Heart right ventricle (tissue), 16 donors: ENCODE measurements at regions not wholly inside any gene's neighbourhood (a gene's known extent, or its start where the extent isn't known, plus 50 kb on each side); places are given as distances from the start of the nearest gene placed in this dataset.

Experiments
- ATAC-seq, 8 donors: fragments of 200-7000 bp; cut with Tn5 transposase; one replicate each; pipeline ENCODE4 v1.9.1; 2020; ENCODE audit warnings: mild to moderate bottlenecking in 8 of 8, moderate library complexity in 8 of 8, moderate number of reproducible peaks in 1 of 8
- DNase-seq, 2 donors: peaks; one replicate each; pipeline ENCODE4 v3.0.0-alpha.2; 2020
- H3K27ac ChIP-seq, 10 donors: fragments of 200-600 bp; sonication (generic) in 2 of 10; one replicate each; pipeline versions ENCODE4 v1.5.0 to v1.8.0; 2020 to 2022; ENCODE audit warnings: mild to moderate bottlenecking in 3 of 10
- H3K27me3 ChIP-seq, 7 donors: fragments of 200-600 bp; one replicate each; pipeline ENCODE4 v1.8.0; 2021 to 2022; ENCODE audit warnings: mild to moderate bottlenecking in 2 of 7
- H3K36me3 ChIP-seq, 9 donors: fragments of 200-600 bp; sonication (generic) in 1 of 9; one replicate each; pipeline versions ENCODE4 v1.5.0 to v1.8.0; 2020 to 2022; ENCODE audit warnings: mild to moderate bottlenecking in 2 of 9
- H3K4me1 ChIP-seq, 9 donors: fragments of 200-600 bp; sonication (generic) in 1 of 9; one replicate each; pipeline versions ENCODE4 v1.5.0 to v1.8.0; 2020 to 2022; ENCODE audit warnings: mild to moderate bottlenecking in 4 of 9
- H3K4me3 ChIP-seq, 10 donors: fragments of 200-600 bp; sonication (generic) in 2 of 10; one replicate each; pipeline versions ENCODE4 v1.5.0 to v1.8.0; 2020 to 2022; ENCODE audit warnings: mild to moderate bottlenecking in 7 of 10, moderate library complexity in 2 of 10
- H3K9me3 ChIP-seq, 11 donors: fragments of 200-600 bp in 10 of 11; sonication (generic) in 2 of 11; one replicate each; pipeline versions ENCODE4 v1.5.0 to v1.8.0; 2013 to 2022; ENCODE audit warnings: mild to moderate bottlenecking in 2 of 11, control low read depth in 1 of 11, moderate library complexity in 1 of 11
- CTCF ChIP-seq, 9 donors: fragments of 200-600 bp; sonication (generic) in 2 of 9; IDR thresholded peaks; one replicate each; pipeline versions ENCODE4 v1.5.0 to v1.8.0; 2021 to 2022; ENCODE audit warnings: antibody characterized with exemption in 9 of 9, mild to moderate bottlenecking in 5 of 9, moderate library complexity in 1 of 9
- WGBS, 2 donors: extraction: QIAGEN DNeasy Blood & Tissue Kit; methylation state at CpG; one replicate each; pipeline ENCODE4 v1.1.7; 2013; ENCODE audit warnings: inconsistent platforms in 1 of 2; 5-methylcytosine and 5-hydroxymethylcytosine counted together
- intact Hi-C, 10 donors: fragments of 100-400 bp; cut with DNase I; formaldehyde crosslinking; loops; one replicate each; pipeline versions ENCODE4 v1.11.1 to v1.14.2; 2022
- donor health status: Arrhythmogenic right ventricular cardiomyopathy.
- donor health status: ischemic (EF 13 %, LVEDD 7.1; RV severe dilation, severe dysfunction).
- donor health status: healthy with polysubstance abuse.
- donor health status: DM: no; HTN: yes; CAD: no.
- donor health status: DM: no; HTN: no; CAD: no.
- donor health status: ischemic (EF 25% LVEDD 6.9; RV normal size, moderate dysfunction).
- donor health status: ischemic (EF 25% LVEDD 5.7; RV mildly dilated, moderate dysfunction).
- donor health status: healthy.
- donor health status: DM: yes; HTN: yes; CAD: no.
- donor health status: Ischemic cardiomyopathy.
- donor health status: ischemic (EF 35%, LVEDD 5.7; RV mildly dilated, moderate dysfunction).
- donor health status: nonischemic (EF 11% LVEDD 7.7; RV severe dilation, severe dysfunction).
- donor health status: DM: yes; HTN: yes; CAD: no.
- donor health status: PGD.
- donor health status: ischemic (EF 29% LVEDD 5.4; RV normal size, mild dysfunction).
- donor health status: nonischemic (EF 23%, LVEDD 6.1; RV moderate dilation, normal function).

DNA sequence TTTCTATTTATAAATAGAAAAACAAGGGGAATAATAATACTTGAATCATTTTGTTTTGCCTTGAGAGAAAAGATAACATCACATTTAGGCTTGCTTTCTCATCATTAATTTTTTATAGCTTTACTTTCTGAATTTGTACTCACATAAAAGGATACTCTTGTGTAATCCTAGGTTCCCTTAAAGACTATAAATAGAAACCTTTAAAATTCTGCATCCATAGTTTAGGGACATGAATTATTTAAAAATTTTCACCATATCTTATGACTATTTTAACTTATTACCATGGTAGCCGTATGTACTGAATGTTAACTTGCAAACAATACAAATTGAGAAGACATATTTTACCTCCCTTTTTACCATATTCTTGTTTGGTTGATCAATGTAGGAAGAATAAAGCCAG lies 143.5 kb upstream of the CWC22 start:
- no peak for TF ChIP-seq CTCF (IDR thresholded peaks at IDR 0.05)
- ATAC-seq (no peak), DNase-seq (no peak)
- no peak overlapping the region for H3K27ac ChIP-seq
- 88 to 93% methylated on average over 1 of the region's 1 CpG for WGBS, 2 donors
- no peak overlapping the region for H3K4me3 ChIP-seq
- no peaks in the 10 kb centered on the region for H3K4me1 ChIP-seq
- no peaks in the 10 kb centered on the region for H3K9me3 ChIP-seq
- intact Hi-C loops: no loop called here
- no peaks in the 10 kb centered on the region for H3K27me3 ChIP-seq
- H3K36me3 ChIP-seq: no peaks in the 10 kb centered on the region

DNA sequence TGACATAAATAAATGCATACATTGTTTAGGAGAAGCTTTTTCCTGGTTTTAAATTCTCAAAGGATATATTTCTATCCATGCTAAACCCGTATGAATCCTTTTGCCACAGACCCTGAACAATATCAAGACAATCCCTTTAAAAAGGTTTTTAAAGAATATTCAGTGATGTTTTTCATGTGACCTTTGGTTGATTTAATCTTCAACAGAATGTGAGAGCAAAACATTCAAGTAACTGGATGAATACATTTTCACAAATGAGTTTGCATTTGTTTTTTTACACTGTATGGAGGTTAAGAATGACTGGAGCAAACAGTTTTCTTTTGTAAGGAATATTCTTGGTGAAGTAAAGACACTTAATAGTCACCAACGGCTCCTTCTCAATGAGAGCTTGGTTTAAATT lies 139.4 kb upstream of the CWC22 start:
- Histone ChIP-seq H3K9me3 (no peaks in the 10 kb centered on the region), H3K36me3 (no peaks in the 10 kb centered on the region), H3K27me3 (no peaks in the 10 kb centered on the region), H3K4me1 (no peaks in the 10 kb centered on the region), H3K4me3 (no peak overlapping the region), H3K27ac (no peak overlapping the region)
- intact Hi-C loops: no loop called here
- DNase-seq: no peak
- ATAC-seq: no peak
- 52 to 53% methylated on average over 2 of the region's 2 CpGs for WGBS, 2 donors
- TF ChIP-seq CTCF (IDR thresholded peaks at IDR 0.05): no peak

DNA sequence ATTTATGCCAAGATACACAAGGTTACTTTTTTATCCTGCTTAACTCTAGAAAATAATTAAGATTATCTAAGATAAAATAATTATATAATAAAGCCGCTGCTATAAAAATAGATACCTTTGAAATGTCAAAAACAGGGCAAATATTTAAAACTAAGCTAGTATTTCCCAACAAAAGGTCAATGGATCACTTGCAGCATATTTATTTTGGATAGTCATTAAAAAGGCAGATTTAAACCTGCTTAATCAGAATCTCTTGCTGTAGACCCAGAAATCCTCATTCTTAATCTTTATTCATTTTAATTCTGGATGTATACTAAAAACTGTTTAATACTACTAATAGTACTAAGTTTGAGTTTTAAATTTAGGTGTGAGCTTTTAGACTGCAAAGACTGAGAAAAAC lies 139.0 kb upstream of the CWC22 start:
- TF ChIP-seq CTCF (IDR thresholded peaks at IDR 0.05): no peak
- WGBS, 2 donors: 62 to 70% methylated on average over 1 of the region's 1 CpG
- intact Hi-C loops: no loop called here
- H3K9me3 ChIP-seq: no peaks in the 10 kb centered on the region
- no peaks in the 10 kb centered on the region for H3K27me3 ChIP-seq
- H3K27ac ChIP-seq: no peak overlapping the region
- no peak for ATAC-seq
- no peak for DNase-seq
- no peaks in the 10 kb centered on the region for H3K36me3 ChIP-seq
- H3K4me3 ChIP-seq: no peak overlapping the region
- no peaks in the 10 kb centered on the region for H3K4me1 ChIP-seq

- Histone ChIP-seq H3K27me3 (no peaks in the 10 kb centered on the region), H3K4me1 (no peaks in the 10 kb centered on the region), H3K36me3 (no peaks in the 10 kb centered on the region), H3K9me3 (no peaks in the 10 kb centered on the region), H3K4me3 (no peak overlapping the region), H3K27ac (no peak overlapping the region)
- intact Hi-C loops: no loop called here
- DNase-seq (no peak), ATAC-seq (no peak)
- whole genome bisulfite sequencing, 2 donors: 71 to 72% methylated on average over 5 of the region's 5 CpGs
- TF ChIP-seq CTCF (IDR thresholded peaks at IDR 0.05): no peak
These were observed 138.1 kb upstream of the CWC22 start for GRCh38 chr2:180145163-180145562.

DNA sequence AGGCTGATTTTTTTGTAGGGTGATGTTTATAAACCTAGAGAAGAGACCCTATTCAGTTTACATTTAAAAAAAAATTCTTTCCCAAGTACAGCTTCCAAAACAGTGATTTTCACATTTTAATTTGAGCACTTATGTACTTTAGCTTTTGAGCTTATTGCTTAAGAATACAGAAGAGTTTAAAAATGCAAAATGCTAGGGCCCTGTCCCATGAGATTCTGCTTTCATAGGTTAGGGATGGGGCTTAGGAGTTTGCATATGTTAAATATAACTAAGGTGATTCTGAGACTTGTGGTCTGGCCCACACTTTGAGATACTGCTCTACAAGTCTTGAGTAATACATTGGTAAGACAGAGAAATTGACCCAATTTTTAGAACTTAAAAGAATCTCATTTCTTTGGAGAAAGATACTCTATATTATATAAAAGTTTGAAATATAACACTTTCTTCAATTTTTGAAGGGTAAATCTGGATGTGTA lies 137.3 kb upstream of the CWC22 start:
- no peak for DNase-seq
- no peak overlapping the region for H3K27ac ChIP-seq
- ATAC-seq: no peak
- intact Hi-C loops: no loop called here
- H3K27me3 ChIP-seq: no peaks in the 10 kb centered on the region
- H3K4me3 ChIP-seq: no peak overlapping the region
- H3K4me1 ChIP-seq: no peaks in the 10 kb centered on the region
- TF ChIP-seq CTCF (IDR thresholded peaks at IDR 0.05): no peak
- H3K9me3 ChIP-seq: no peaks in the 10 kb centered on the region
- H3K36me3 ChIP-seq: no peaks in the 10 kb centered on the region
